OCI-LY1 (cell line): ENCODE measurements at regions not wholly inside any gene's neighbourhood (a gene's known extent, or its start where the extent isn't known, plus 50 kb on each side); places are given as distances from the start of the nearest gene placed in this dataset.

Source experiments
- EZH2 ChIP-seq: fragments of 200-600 bp; sonication (generic), shearing (Covaris generic); IDR thresholded peaks from 2 replicates; pipeline ENCODE4 v1.8.0; 2017; ENCODE audit warnings: borderline replicate concordance, mixed run types, mild to moderate bottlenecking, antibody characterized with exemption, low read length, moderate library complexity, mixed read lengths
- TF ChIP-seq, protein P1 (sequence below): fragments of 200-600 bp; sonication (generic), shearing (Covaris generic); IDR thresholded peaks from 2 replicates; pipeline ENCODE4 v1.5.1; 2017; ENCODE audit warnings: mild to moderate bottlenecking, antibody characterized with exemption, low read length, moderate library complexity, mixed read lengths

DNA sequence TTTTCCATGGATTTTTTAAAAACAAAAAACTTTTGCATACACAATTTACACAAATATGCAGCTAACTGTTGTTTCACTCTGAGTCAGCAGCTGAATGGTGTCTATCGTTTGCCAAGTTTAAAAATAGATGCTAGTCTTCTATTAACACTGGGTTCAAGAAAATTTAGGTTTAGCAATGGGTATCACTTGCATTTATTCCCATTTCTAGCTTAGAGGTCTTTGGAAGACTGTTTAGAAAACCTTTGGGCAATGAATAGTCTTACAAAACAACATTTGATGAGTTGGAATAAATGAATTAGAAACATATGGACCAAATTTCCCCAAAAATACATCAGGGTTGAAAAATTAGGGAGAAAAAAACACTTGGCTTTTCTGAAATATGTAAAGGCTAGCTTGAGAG is 165.8 kb downstream of the LYPLAL1 start:
- TF ChIP-seq, protein P1, sequence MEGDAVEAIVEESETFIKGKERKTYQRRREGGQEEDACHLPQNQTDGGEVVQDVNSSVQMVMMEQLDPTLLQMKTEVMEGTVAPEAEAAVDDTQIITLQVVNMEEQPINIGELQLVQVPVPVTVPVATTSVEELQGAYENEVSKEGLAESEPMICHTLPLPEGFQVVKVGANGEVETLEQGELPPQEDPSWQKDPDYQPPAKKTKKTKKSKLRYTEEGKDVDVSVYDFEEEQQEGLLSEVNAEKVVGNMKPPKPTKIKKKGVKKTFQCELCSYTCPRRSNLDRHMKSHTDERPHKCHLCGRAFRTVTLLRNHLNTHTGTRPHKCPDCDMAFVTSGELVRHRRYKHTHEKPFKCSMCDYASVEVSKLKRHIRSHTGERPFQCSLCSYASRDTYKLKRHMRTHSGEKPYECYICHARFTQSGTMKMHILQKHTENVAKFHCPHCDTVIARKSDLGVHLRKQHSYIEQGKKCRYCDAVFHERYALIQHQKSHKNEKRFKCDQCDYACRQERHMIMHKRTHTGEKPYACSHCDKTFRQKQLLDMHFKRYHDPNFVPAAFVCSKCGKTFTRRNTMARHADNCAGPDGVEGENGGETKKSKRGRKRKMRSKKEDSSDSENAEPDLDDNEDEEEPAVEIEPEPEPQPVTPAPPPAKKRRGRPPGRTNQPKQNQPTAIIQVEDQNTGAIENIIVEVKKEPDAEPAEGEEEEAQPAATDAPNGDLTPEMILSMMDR = no peak
- no peak for TF ChIP-seq EZH2
